ENCODE measurements at regions not wholly inside any gene's neighbourhood (a gene's known extent, or its start where the extent isn't known, plus 50 kb on each side); places are given as distances from the start of the nearest gene placed in this dataset.

DNA sequence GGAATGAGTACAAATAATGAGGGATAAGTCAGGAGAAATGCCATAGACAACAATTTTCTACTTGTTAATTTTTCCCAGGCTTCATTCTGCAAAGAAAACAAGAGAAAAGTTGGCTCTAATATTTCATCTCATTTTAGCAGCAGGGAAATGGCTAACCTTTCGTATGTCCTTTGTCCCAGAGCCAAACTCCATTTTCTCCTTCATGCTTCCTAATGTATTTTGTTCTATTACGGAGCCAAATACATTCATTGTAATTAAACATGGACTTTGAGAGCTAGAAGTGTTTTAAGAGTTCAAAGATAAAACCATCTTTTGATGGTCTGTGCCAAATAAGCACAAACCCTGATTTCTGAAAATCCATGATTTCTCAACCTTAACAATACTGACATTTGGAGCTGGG lies 136.9 kb downstream of the PTCHD4 start:
- intact Hi-C loops (cut with micrococcal nuclease), result no loop called here
- no peaks in the 10 kb centered on the region for H3K4me1 Mint-ChIP-seq (ENCODE audit: low read depth)
- no peaks in the 10 kb centered on the region for H3K27me3 Mint-ChIP-seq
- peaks cover 8% of the 10 kb centered on the region for H3K9me3 Mint-ChIP-seq
- H3K4me3 Mint-ChIP-seq, result no peak overlapping the region
- H3K36me3 Mint-ChIP-seq (ENCODE audit: low read depth), result no peaks in the 10 kb centered on the region
- H3K27ac Mint-ChIP-seq, result no peak overlapping the region

DNA sequence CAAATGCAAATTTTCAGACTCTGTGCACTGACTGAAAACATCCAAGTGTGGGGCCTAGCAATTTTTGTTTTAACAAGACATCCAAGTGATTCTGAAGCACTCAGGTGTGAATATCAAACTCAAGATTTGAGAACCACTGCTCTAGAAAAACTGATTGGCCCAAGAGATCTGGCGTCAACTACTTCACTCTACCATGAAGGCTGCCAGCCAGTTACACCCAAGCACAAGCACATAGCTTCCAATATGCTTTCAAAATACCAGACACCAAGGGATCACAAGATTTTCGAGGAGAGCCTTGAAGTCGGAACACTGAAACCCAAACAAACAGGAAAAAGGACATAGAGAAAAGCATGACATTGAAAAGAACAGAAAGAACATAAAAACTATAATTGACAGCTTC lies 140.2 kb downstream of the PTCHD4 start:
- Mint-ChIP-seq H3K36me3 (ENCODE audit: low read depth) (no peaks in the 10 kb centered on the region), H3K4me3 (no peak overlapping the region), H3K27me3 (no peaks in the 10 kb centered on the region), H3K27ac (no peak overlapping the region), H3K9me3 (peaks cover 17% of the 10 kb centered on the region), H3K4me1 (ENCODE audit: low read depth) (no peaks in the 10 kb centered on the region)
- intact Hi-C loops (cut with micrococcal nuclease), result no loop called here

DNA sequence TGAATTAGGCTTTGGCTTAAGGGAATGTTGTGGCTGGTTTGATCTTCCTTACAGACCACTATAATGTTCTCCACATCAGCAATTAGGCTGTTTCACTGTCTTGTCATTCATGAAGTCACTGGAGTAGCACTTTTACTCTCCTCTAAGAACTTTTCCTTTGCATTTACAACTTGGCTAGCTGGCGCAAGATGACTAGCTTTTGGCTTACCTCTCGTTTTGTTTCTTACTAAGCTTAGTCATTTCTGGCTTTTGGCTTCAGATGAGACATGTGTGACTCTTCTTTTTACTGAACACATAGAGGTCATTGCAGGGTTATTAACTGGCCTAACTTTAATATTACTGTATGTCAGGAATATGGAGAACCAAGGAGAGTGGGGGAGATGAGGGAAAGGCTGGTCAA lies 143.2 kb downstream of the PTCHD4 start:
- Mint-ChIP-seq H3K4me1 (ENCODE audit: low read depth) (no peaks in the 10 kb centered on the region), H3K27me3 (no peaks in the 10 kb centered on the region), H3K9me3 (peaks cover 17% of the 10 kb centered on the region), H3K27ac (no peak overlapping the region), H3K36me3 (ENCODE audit: low read depth) (no peaks in the 10 kb centered on the region), H3K4me3 (no peak overlapping the region)
- intact Hi-C loops (cut with micrococcal nuclease), result no loop called here

DNA sequence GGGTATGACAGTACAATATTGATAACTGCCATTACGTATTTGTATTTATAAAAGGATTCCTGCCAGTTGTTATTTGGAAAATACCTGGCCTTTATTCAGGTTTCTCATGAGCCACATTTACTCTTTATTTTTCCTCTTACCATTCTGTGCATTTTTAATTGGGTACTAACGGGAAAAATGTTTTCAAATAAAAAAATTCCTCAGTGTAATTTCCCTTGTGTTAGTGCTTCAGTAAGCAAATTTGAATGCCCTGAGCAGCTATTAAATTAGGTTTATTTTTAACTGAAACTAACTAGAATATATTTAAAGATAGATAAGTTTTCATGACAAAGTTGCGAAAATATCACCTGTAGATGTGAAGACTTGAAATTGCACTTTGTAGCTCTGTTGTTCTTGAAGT lies 146.0 kb downstream of the PTCHD4 start:
- H3K4me1 Mint-ChIP-seq (ENCODE audit: low read depth), result no peaks in the 10 kb centered on the region
- H3K27ac Mint-ChIP-seq, result no peak overlapping the region
- intact Hi-C loops (cut with micrococcal nuclease), result no loop called here
- H3K9me3 Mint-ChIP-seq, result peaks cover 14% of the 10 kb centered on the region
- H3K4me3 Mint-ChIP-seq, result no peak overlapping the region
- no peaks in the 10 kb centered on the region for H3K36me3 Mint-ChIP-seq (ENCODE audit: low read depth)
- no peaks in the 10 kb centered on the region for H3K27me3 Mint-ChIP-seq

DNA sequence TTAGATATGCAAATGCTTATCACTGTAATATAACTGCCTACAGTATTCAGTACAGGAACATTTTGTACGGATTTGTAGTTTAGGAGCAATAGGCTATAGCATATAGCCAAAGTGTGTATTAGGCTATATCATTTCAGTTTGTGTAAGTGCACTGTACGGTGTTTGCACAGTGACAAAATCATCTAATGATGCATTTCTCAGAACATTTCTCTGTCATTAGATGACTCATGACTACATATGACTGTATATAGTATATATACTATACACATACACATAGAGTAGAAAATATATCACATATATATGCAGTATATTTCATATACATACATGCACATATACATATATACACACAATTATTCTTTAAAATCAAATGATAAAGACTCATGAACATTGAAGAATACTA lies 158.4 kb downstream of the PTCHD4 start:
- Mint-ChIP-seq H3K4me1 (ENCODE audit: low read depth) (no peaks in the 10 kb centered on the region), H3K9me3 (peaks cover 20% of the 10 kb centered on the region), H3K36me3 (ENCODE audit: low read depth) (no peaks in the 10 kb centered on the region), H3K27me3 (no peaks in the 10 kb centered on the region), H3K4me3 (no peak overlapping the region), H3K27ac (no peak overlapping the region)
- intact Hi-C loops (cut with micrococcal nuclease), result no loop called here

DNA sequence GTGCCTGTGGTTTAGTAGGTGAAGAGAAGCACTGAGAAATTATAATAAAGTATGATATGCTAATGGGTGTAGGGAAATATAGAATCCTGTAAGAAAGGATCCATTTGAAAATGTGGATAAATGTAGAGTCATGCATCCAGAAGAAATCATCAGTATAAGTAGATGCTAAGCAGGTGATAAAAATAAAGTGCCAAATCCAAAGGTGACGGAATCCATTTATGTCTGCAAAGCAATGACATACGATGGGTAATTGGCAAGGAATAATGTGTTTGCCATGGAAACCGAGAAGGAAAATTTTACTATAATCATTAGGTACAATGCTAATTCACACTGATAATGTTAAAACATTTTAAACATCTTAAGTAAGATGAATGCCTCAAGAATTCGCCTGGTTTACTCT lies 163.0 kb downstream of the OPN5 start:
- no peak overlapping the region for H3K4me3 Mint-ChIP-seq
- H3K4me1 Mint-ChIP-seq (ENCODE audit: low read depth), result no peaks in the 10 kb centered on the region
- H3K9me3 Mint-ChIP-seq, result peaks cover 8% of the 10 kb centered on the region
- no peaks in the 10 kb centered on the region for H3K36me3 Mint-ChIP-seq (ENCODE audit: low read depth)
- no peak overlapping the region for H3K27ac Mint-ChIP-seq
- intact Hi-C loops (cut with micrococcal nuclease), result no loop called here
- no peaks in the 10 kb centered on the region for H3K27me3 Mint-ChIP-seq

DNA sequence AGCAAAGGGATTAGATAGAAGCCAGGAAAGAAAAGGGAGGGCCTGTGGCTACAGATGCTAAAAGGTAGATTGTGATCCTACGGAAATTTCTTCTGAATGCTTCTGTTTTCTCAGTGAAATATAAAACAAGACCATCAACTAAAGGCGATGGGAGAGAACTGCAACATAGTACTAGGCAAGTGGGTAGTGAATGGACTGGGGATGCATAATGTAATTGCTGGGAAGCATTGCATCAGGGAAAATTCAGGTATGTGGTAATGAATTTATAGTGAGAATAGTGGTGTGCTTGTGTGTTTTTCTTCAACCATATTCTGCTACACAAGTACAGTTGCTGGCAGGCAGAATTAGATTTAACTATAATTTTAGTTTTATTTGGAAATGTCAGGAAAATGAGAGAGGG lies 156.6 kb downstream of the OPN5 start:
- H3K4me3 Mint-ChIP-seq, result no peak overlapping the region
- H3K36me3 Mint-ChIP-seq (ENCODE audit: low read depth), result no peaks in the 10 kb centered on the region
- intact Hi-C loops (cut with micrococcal nuclease), result no loop called here
- H3K27ac Mint-ChIP-seq, result no peak overlapping the region
- H3K4me1 Mint-ChIP-seq (ENCODE audit: low read depth), result no peaks in the 10 kb centered on the region
- H3K9me3 Mint-ChIP-seq, result no peaks in the 10 kb centered on the region
- H3K27me3 Mint-ChIP-seq, result no peaks in the 10 kb centered on the region

DNA sequence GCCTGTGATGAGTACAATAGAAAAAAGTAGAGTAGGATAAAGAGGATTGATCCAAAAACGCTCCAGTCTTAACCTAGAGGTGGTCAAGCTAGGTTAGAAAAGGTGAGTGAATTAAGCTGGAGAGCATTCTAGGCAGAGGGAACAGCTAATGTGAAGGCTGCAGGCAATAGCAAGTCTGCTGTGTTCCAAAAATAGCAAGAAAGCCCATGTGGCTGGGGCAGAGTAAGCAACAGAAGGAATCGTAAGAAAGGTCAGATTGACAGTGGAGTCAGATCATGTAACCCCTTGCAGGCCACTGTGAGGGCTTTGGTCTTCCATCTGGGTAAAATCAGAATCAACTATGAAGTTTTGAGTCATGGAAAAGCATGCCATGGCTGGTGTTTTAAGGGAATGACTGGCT lies 155.0 kb downstream of the OPN5 start:
- intact Hi-C loops (cut with micrococcal nuclease), result no loop called here
- H3K27me3 Mint-ChIP-seq, result no peaks in the 10 kb centered on the region
- no peaks in the 10 kb centered on the region for H3K9me3 Mint-ChIP-seq
- H3K27ac Mint-ChIP-seq, result no peak overlapping the region
- no peak overlapping the region for H3K4me3 Mint-ChIP-seq
- no peaks in the 10 kb centered on the region for H3K4me1 Mint-ChIP-seq (ENCODE audit: low read depth)
- H3K36me3 Mint-ChIP-seq (ENCODE audit: low read depth), result no peaks in the 10 kb centered on the region

DNA sequence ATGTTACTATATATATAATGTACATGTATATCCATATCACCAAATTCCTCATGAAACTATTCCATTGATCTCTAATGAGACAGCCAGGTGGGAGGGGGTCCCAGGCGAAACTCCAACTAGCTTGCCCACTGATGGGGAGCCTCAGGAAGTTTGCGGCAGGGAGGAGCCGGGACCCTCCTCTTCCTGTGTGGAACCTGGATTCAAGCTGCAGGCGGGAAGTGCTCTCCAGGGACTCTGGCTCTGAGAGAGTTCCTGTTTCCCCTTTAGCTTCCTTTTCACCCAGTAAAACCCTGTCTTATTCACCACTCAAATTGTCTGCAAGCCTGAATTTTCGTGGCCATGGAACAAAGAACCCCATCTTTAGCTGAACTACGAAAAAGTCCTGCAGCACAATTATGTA lies 152.2 kb downstream of the OPN5 start:
- no peak overlapping the region for H3K4me3 Mint-ChIP-seq
- H3K36me3 Mint-ChIP-seq (ENCODE audit: low read depth), result no peaks in the 10 kb centered on the region
- intact Hi-C loops (cut with micrococcal nuclease), result no loop called here

DNA sequence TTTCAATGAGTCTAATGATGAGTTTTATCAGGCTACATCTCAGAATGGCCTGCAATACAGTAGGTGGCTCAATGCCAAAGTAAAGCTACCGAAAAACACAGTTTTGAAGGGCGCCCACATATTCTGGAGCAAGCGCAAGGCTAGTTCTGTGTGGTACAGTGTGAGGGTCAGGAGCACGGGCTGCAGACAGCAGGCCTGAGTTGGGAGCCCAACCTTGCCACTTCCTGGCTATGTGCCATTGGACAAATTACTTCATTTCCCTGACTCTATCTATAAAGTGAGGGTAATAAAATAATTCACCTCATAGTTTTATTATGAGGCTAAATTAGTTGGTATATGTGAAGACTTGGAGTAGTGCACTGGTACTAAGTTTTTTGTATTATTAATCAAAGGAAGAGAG lies 150.7 kb downstream of the OPN5 start:
- no peak overlapping the region for H3K27ac Mint-ChIP-seq
- H3K4me1 Mint-ChIP-seq (ENCODE audit: low read depth), result no peaks in the 10 kb centered on the region
- no peaks in the 10 kb centered on the region for H3K9me3 Mint-ChIP-seq
- no peaks in the 10 kb centered on the region for H3K36me3 Mint-ChIP-seq (ENCODE audit: low read depth)
- no peaks in the 10 kb centered on the region for H3K27me3 Mint-ChIP-seq
- intact Hi-C loops (cut with micrococcal nuclease), result no loop called here
- no peak overlapping the region for H3K4me3 Mint-ChIP-seq

More for the DNA sequence above, 152.2 kb downstream of the OPN5 start:
- Mint-ChIP-seq H3K27ac (no peak overlapping the region), H3K27me3 (no peaks in the 10 kb centered on the region), H3K4me1 (ENCODE audit: low read depth) (no peaks in the 10 kb centered on the region), H3K9me3 (no peaks in the 10 kb centered on the region)

DNA sequence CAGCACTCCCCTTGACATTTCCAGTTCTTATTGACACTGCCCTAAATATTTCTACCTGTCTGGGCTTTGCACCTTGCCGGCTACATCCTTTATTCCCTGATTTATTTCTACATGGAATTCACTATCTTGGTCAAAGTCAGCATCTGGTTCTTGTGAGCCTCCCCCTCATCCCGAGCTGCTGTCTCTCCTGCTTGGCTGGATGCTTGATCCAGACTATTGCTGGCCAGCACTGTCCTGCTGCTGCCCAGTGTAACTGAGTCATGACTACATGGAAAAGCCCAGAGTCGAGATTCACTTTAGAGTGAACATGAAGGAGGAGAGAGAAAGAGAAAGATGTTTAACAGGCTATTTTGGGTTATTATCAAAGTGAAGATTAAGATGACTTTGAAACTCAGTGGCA lies 142.2 kb downstream of the OPN5 start:
- Mint-ChIP-seq H3K4me3 (no peak overlapping the region), H3K4me1 (ENCODE audit: low read depth) (no peaks in the 10 kb centered on the region), H3K36me3 (ENCODE audit: low read depth) (no peaks in the 10 kb centered on the region), H3K27ac (no peak overlapping the region), H3K27me3 (no peaks in the 10 kb centered on the region), H3K9me3 (no peaks in the 10 kb centered on the region)
- intact Hi-C loops (cut with micrococcal nuclease), result no loop called here

DNA sequence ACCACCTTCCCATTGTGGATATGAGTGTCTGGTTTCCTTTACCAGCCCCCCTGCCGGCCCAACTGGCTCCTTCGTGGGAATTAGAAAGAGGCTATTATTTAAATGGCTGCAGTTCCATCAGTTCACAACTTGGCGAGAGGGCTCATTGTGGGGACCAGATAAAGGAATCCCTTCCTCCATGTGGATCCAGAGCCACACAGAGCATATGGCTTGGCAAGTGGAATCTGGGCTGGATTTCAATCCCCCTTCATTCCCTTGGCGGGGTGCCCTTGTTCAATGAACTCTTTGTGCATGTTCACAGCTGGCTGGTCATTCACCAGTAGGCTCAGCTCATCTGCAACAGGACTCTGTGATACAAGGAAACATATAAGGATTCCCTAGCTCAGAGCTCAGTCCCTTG lies 140.6 kb downstream of the OPN5 start:
- no peaks in the 10 kb centered on the region for H3K36me3 Mint-ChIP-seq (ENCODE audit: low read depth)
- H3K4me3 Mint-ChIP-seq, result no peak overlapping the region
- no peaks in the 10 kb centered on the region for H3K9me3 Mint-ChIP-seq
- no peak overlapping the region for H3K27ac Mint-ChIP-seq
- no peaks in the 10 kb centered on the region for H3K4me1 Mint-ChIP-seq (ENCODE audit: low read depth)
- no peaks in the 10 kb centered on the region for H3K27me3 Mint-ChIP-seq
- intact Hi-C loops (cut with micrococcal nuclease), result no loop called here

DNA sequence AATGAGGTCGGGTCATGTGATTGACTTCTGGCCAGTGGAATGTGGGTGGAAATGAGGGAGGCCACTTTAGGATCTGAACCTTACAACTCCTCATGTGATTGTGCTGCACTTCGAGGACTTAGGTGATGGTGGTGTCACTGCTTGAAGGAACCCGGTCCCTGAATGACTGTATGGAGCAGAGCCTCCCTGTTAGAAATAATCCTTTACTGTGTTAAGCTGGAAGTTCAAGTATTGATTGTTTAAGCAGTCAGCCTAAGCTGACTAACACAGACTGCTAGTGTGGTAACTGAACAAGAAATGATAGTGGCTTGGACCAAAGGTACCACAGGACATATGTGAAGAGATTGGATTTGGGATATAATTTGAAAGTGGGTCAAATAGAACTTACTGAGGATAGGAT lies 138.0 kb downstream of the OPN5 start:
- Mint-ChIP-seq H3K27me3 (no peaks in the 10 kb centered on the region), H3K9me3 (no peaks in the 10 kb centered on the region), H3K36me3 (ENCODE audit: low read depth) (no peaks in the 10 kb centered on the region), H3K27ac (no peak overlapping the region), H3K4me3 (no peak overlapping the region), H3K4me1 (ENCODE audit: low read depth) (no peaks in the 10 kb centered on the region)
- intact Hi-C loops (cut with micrococcal nuclease), result no loop called here

DNA sequence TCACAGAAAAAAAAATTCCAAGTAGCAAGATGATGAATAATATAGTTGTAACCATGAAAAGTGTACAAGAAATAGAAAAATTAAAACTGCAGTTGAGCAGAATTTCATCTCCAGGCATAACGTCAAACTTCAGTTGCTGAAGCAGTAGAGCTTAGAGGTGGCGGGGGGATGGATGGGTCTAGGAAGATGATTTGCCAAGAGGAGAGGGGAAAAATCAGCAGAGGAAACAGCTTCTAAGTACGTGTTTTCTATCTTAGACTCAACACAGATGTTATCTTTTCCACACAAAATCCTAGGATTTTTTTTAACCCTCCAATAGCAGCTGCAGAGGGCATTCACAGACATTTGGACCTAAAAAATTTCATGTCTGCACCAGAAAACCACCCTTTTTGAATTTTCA lies 136.0 kb downstream of the OPN5 start:
- H3K9me3 Mint-ChIP-seq, result no peaks in the 10 kb centered on the region
- H3K27me3 Mint-ChIP-seq, result no peaks in the 10 kb centered on the region
- no peak overlapping the region for H3K4me3 Mint-ChIP-seq
- no peaks in the 10 kb centered on the region for H3K4me1 Mint-ChIP-seq (ENCODE audit: low read depth)
- intact Hi-C loops (cut with micrococcal nuclease), result no loop called here
- H3K36me3 Mint-ChIP-seq (ENCODE audit: low read depth), result no peaks in the 10 kb centered on the region
- no peak overlapping the region for H3K27ac Mint-ChIP-seq

DNA sequence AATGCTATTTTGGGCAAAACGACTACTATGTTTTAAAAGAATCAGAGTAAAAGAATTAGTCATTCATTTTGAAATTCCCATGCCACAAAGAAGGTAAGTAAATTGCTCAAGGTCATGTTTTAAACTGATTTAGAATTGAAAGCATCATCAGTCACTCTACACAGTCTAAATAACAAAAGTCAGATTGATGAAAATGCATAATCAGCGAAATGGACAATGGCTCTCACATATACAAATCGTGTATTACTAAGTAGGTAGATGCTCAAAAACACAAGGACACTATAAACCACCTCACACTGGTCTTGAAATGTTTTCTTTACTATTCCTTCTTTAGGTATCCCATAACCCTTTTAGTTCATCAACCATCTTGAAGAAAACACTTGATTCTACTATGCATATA lies 135.4 kb downstream of the OPN5 start:
- Mint-ChIP-seq H3K36me3 (ENCODE audit: low read depth) (no peaks in the 10 kb centered on the region), H3K9me3 (no peaks in the 10 kb centered on the region), H3K4me3 (no peak overlapping the region), H3K27ac (no peak overlapping the region), H3K4me1 (ENCODE audit: low read depth) (no peaks in the 10 kb centered on the region), H3K27me3 (no peaks in the 10 kb centered on the region)
- intact Hi-C loops (cut with micrococcal nuclease), result no loop called here

DNA sequence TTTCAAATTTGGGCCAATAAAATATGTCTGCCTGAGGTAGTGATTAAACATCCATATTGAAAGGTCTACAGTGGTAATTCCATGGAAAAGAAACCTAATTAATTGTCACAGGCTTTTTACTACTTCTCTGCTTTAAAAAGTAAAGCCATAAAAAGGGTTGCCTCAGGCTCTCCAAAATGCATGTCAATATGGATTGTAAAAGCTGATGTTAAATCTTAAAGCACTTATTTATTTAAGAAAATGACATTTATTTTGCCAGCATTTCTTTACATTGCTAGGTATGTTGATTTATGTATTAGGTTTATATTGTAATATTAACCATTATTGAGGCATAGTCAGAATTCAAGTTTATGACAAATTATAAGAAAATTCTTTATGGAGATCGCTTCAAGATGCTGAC lies 133.2 kb downstream of the OPN5 start:
- Mint-ChIP-seq H3K36me3 (ENCODE audit: low read depth) (no peaks in the 10 kb centered on the region), H3K4me3 (no peak overlapping the region), H3K4me1 (ENCODE audit: low read depth) (no peaks in the 10 kb centered on the region), H3K27ac (no peak overlapping the region), H3K9me3 (no peaks in the 10 kb centered on the region), H3K27me3 (no peaks in the 10 kb centered on the region)
- intact Hi-C loops (cut with micrococcal nuclease), result no loop called here

Measured in dendritic cell treated with granulocyte-macrophage colony-stimulating factor and Interleukin-4, amounts not matched to agents 40 ng/mL and 50 ng/mL, for 4 days (primary cell).